ACC112 (cell line): ENCODE measurements at regions not wholly inside any gene's neighbourhood (a gene's known extent, or its start where the extent isn't known, plus 50 kb on each side); places are given as distances from the start of the nearest gene placed in this dataset.
"Not testable (repeated sequence)": the region's sequence is repeated elsewhere in the genome, so short reads cannot be mapped to it uniquely, and the experiment has no call there.

Experiments
- H2AFZ ChIP-seq: fragments of 200-600 bp; sonication (generic); one replicate; pipeline ENCODE4 v1.6.0; 2017; ENCODE audit warnings: antibody characterized with exemption, low read length; ENCODE audit not compliant: unreplicated experiment
- H3K27ac ChIP-seq: fragments of 200-600 bp; sonication (generic); 2 replicates; pipeline ENCODE4 v1.5.1; 2014; ENCODE audit warnings: low read depth, mild to moderate bottlenecking, antibody characterized with exemption, low read length, moderate library complexity
- H3K27me3 ChIP-seq: fragments of 200-600 bp; sonication (generic); 2 replicates; pipeline ENCODE4 v1.6.1; 2014; ENCODE audit warnings: mild to moderate bottlenecking, antibody characterized with exemption, low read length, moderate library complexity, mixed read lengths; ENCODE audit not compliant: insufficient read depth
- H3K36me3 ChIP-seq: fragments of 200-600 bp; sonication (generic); 2 replicates; pipeline ENCODE4 v1.6.1; 2016; ENCODE audit warnings: mild to moderate bottlenecking, antibody characterized with exemption, low read length, moderate library complexity, mixed read lengths; ENCODE audit not compliant: insufficient read depth
- H3K4me1 ChIP-seq: fragments of 200-600 bp; sonication (generic); one replicate; pipeline ENCODE4 v1.6.1; 2016; ENCODE audit warnings: low read length, mixed read lengths; ENCODE audit not compliant: insufficient read depth, unreplicated experiment, control insufficient read depth
- H3K4me3 ChIP-seq: fragments of 200-600 bp; sonication (generic); 2 replicates; pipeline ENCODE4 v1.5.1; 2014; ENCODE audit warnings: mild to moderate bottlenecking, low read depth, low read length
- H3K79me2 ChIP-seq: fragments of 200-600 bp; sonication (generic); one replicate; pipeline ENCODE4 v1.6.0; 2016; ENCODE audit warnings: low read length; ENCODE audit not compliant: control insufficient read depth, unreplicated experiment, insufficient read depth

- Histone ChIP-seq H3K36me3 (no peaks in the 10 kb centered on the region), H3K79me2 (no peaks in the 10 kb centered on the region), H3K4me3 (no peak overlapping the region), H3K4me1 (no peaks in the 10 kb centered on the region), H3K27ac (no peak overlapping the region), H3K27me3 (no peaks in the 10 kb centered on the region), H2AFZ (no peak overlapping the region)
Observed at GRCh38 chrX:87388381-87388780, 129.2 kb upstream of the KLHL4 start.

DNA sequence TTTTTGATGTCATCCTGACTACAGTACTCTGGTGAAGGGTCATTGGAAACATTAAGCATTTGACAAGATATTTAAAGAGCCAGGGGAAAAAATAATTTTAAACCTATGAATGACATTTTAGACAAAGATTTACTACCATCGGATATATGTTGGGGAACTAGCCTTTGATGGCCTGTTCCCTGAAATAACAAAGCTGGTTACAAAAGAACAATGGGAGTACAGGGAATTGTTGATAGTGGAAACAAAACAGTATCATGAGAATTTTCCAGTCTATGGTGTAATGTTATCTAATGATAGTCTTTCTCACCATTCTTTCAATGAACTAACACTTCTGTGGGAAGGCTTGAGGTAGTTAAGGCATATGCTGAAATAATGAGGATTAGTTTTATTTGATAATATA, 125.9 kb upstream of the KLHL4 start:
- Histone ChIP-seq H3K4me1 (no peaks in the 10 kb centered on the region), H3K4me3 (no peak overlapping the region), H3K79me2 (no peaks in the 10 kb centered on the region), H3K27ac (no peak overlapping the region), H3K36me3 (no peaks in the 10 kb centered on the region), H3K27me3 (no peaks in the 10 kb centered on the region), H2AFZ (no peak overlapping the region)

DNA sequence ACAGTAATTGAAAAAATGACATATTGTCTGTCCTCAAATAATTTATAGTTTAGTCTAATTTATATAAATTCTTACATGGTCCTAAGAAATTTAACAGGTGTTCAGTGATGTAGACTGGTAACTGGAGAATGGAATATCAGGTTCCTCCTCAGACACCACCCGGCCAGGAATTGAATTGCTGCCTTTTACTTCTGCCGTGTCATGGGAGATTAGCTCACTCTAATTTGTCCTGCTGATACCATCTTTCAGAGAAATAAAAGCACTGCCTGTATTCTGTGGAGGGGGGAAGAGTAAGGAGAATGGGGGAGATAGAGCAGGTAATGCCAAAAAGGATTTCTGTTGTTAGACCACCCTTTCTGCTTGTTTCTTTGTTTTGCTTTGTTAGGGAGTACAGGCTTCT, 125.2 kb upstream of the KLHL4 start:
- Histone ChIP-seq H3K27ac (no peak overlapping the region), H3K4me3 (no peak overlapping the region), H3K4me1 (no peaks in the 10 kb centered on the region), H3K27me3 (no peaks in the 10 kb centered on the region), H2AFZ (no peak overlapping the region), H3K36me3 (no peaks in the 10 kb centered on the region), H3K79me2 (no peaks in the 10 kb centered on the region)

DNA sequence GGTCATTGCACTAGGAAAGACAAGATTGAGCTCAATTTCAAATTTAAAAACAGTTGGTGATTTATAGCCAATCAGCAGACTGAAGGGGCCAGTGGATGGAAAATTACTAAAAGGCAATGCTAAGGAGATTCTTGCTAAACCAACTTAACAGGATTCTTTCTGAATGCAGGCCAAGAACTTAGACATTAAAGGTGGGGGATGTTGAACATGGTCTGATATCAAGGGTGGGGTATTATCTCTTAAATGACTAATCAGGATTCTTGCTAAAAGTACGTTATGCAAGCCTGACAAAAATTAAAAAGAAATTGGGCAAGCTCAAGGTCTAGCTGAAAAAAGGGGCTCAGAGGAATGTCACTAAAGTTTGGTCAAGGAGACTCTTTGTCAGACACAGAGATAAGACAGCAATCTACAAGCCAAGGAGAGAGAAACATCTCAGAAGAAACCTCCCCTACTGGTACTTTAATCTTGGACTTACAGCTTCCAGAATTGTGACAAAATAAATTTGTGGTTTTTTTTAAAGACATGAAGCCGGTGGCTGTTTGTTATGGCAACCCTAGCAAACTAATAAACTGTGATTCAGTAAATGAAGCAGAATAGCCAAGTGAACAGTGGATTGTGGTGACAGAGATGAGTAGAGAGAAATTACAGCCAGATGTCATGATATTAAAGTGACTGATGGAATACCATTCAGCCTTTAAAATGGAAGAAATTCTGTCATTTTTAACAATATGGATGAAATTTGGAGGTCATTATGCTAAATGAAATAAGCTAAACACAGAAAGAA, 120.3 kb upstream of the KLHL4 start:
- H3K27me3 ChIP-seq: no peaks in the 10 kb centered on the region
- no peaks in the 10 kb centered on the region for H3K4me1 ChIP-seq
- H2AFZ ChIP-seq: no peak overlapping the region
- no peaks in the 10 kb centered on the region for H3K36me3 ChIP-seq
- no peak overlapping the region for H3K27ac ChIP-seq
- H3K79me2 ChIP-seq: no peaks in the 10 kb centered on the region
- H3K4me3 ChIP-seq: no peak overlapping the region

DNA sequence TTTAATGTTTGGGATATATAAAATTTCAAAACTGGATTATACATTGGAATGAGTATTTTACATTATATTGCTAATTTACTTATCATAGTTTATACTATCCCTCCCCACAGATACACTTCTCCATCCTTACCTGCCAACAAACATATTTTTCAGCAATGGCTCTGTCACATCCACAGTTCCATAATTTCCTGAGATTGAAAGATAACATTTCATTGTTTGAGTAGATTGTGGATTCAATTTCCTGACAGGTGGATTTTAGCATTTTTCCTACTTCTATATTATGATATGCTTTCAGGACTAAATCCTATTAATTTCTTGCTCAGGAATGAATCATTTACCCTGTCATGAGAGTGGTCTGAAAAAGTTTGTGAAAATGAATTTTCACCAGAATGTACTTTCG, 115.3 kb upstream of the KLHL4 start:
- H3K4me3 ChIP-seq: no peak overlapping the region
- no peaks in the 10 kb centered on the region for H3K79me2 ChIP-seq
- H3K4me1 ChIP-seq: no peaks in the 10 kb centered on the region
- H3K27me3 ChIP-seq: no peaks in the 10 kb centered on the region
- H3K36me3 ChIP-seq: no peaks in the 10 kb centered on the region
- H3K27ac ChIP-seq: no peak overlapping the region
- no peak overlapping the region for H2AFZ ChIP-seq

DNA sequence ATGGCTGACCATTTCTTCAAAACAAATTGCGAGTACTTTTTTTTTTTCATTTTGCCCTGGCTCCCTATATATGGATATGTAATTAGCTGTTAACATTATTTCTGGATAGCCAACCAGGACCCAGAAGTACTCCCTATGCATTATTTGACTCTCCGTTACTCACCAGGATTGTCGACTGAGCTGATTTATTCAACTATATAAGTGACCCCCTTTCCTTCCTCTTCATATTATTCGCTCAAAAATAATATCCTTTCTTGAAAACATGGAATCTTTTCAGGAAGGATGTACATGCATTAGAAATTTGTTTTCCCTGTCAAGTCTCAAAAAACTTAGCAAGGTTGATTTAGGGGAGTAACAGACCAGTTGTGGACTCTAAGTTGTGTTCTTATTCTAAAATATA, 114.1 kb upstream of the KLHL4 start:
- Histone ChIP-seq H3K36me3 (no peaks in the 10 kb centered on the region), H3K27ac (no peak overlapping the region), H3K4me1 (peaks cover 2% of the 10 kb centered on the region), H3K27me3 (no peaks in the 10 kb centered on the region), H3K79me2 (no peaks in the 10 kb centered on the region), H2AFZ (no peak overlapping the region), H3K4me3 (no peak overlapping the region)

DNA sequence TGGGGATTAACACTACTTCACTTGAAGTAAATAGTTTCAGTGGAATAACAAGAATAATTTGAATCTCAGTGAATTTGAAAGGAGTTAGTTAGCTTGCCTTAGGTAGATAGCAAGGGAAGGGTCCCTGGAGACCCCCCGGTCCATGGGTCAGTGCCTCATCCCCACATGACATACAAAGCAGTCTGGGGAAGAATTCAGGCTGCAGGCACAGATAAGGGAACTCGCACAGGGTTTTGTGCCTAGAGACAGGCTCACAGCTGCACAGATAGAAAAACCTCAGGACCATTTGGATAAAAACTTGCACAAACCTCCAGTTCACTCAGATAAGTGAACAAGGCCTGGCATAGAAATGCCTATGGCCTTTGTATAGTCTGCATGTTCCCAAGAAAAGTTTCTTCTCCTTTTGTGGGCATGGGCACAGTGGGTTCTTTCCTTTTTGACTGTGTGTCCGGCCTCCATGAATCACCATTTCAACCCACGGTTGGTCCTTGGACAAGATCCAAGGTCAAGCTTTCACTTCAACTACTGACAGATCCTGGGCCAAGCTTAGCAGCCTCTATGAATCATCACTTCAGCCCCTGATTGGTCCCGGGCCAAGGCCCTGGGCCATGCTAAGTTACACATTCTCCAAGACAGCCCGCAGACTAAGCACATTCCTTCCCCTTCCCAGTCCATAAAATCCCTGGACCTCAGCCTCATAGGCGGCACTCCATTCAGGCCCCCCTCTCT, 108.3 kb upstream of the KLHL4 start:
- no peaks in the 10 kb centered on the region for H3K79me2 ChIP-seq
- H2AFZ ChIP-seq: no peak overlapping the region
- H3K36me3 ChIP-seq: no peaks in the 10 kb centered on the region
- no peak overlapping the region for H3K4me3 ChIP-seq
- H3K27ac ChIP-seq: peak overlapping the region; percentile 69
- H3K27me3 ChIP-seq: no peaks in the 10 kb centered on the region
- peaks cover 10% of the 10 kb centered on the region for H3K4me1 ChIP-seq

DNA sequence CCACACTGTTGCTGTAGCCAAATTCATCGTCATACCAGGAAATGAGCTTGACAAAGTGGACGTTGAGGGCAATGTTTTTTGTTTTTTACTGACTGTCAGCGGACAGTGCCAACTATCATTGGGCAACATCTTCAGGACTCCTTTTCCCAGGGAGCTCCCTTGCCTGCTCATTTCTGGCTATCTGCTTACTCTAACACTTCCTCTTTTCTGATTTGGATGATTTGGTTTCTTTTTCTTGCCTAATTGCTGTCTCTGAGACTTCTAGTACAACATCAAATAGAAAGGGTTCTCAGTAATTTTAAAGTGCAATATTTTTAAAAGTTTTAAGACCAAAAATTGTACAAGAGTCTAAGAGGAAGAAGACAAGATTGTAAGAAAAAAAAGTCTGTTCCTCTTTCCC, 92.0 kb upstream of the KLHL4 start:
- Histone ChIP-seq H3K27me3 (no peaks in the 10 kb centered on the region), H3K4me3 (no peak overlapping the region), H3K27ac (no peak overlapping the region), H3K36me3 (no peaks in the 10 kb centered on the region), H3K4me1 (no peaks in the 10 kb centered on the region), H3K79me2 (no peaks in the 10 kb centered on the region), H2AFZ (no peak overlapping the region)

DNA sequence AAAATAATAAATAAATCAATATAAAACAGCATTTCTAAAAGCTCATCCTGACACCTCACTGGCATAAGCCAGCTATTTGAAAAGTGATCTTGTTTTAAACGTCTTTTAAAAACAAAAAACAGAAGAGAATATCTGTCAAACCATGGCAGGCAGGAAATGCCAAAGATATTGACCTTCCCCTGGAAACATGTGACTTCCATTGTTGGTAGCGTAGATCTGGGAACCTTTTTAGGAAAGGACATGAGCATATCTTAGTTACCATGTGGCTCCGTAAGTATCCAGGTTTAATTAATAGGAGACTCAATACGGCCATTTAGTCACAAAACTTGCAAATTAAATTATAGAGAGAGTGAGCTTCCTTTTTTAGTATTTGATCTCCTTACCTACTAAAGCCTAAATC, 83.0 kb upstream of the KLHL4 start:
- Histone ChIP-seq H3K4me1 (no peaks in the 10 kb centered on the region), H3K27me3 (no peaks in the 10 kb centered on the region), H2AFZ (no peak overlapping the region), H3K79me2 (no peaks in the 10 kb centered on the region), H3K4me3 (no peak overlapping the region), H3K27ac (no peak overlapping the region), H3K36me3 (no peaks in the 10 kb centered on the region)

DNA sequence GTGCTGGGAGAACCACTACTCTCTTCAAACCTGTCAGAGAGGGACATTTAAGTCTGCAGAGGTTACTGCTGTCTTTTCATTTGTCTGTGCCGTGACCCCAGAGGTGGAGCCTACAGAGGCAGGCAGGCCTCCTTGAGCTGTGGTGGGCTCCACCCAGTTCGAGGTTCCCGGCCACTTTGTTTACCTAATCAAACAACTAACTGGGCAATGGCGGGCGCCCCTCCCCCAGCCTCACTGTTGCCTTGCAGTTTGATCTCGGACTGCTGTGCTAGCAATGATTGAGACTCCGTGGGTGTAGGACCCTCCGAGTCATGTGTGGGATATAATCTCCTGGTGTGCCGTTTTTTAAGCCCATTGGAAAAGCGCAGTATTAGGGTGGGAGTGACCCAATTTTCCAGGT, 69.0 kb upstream of the KLHL4 start:
- H3K79me2 ChIP-seq: not testable (repeated sequence)

GRCh38 chrX:87465757-87466156, 51.8 kb upstream of the KLHL4 start:
- not testable (repeated sequence) for H3K4me1 ChIP-seq, H3K4me3 ChIP-seq, H3K79me2 ChIP-seq, H3K27me3 ChIP-seq, H2AFZ ChIP-seq, H3K27ac ChIP-seq, H3K36me3 ChIP-seq

More for the DNA sequence above, 69.0 kb upstream of the KLHL4 start:
- H3K4me1 ChIP-seq, H2AFZ ChIP-seq, H3K36me3 ChIP-seq, H3K27ac ChIP-seq, H3K27me3 ChIP-seq, H3K4me3 ChIP-seq: not testable (repeated sequence)
